M059J (cell line): ENCODE measurements at regions not wholly inside any gene's neighbourhood (a gene's known extent, or its start where the extent isn't known, plus 50 kb on each side); places are given as distances from the start of the nearest gene placed in this dataset.
"Not testable (repeated sequence)": the region's sequence is repeated elsewhere in the genome, so short reads cannot be mapped to it uniquely, and the experiment has no call there.

ENCODE experiments used
- DNase-seq: peaks from one replicate; pipeline ENCODE4 v3.0.0-alpha.2; 2012; ENCODE audit warnings: low read depth

GRCh38 chr3:31285833-31286486, 246.8 kb upstream of the STT3B start:
- no peak for DNase-seq

GRCh38 chr3:31288224-31288623, 244.5 kb upstream of the STT3B start:
- no peak for DNase-seq

GRCh38 chr3:31288641-31289100, 244.1 kb upstream of the STT3B start:
- DNase-seq: peak; percentile 84

GRCh38 chr3:31289584-31289983, 243.1 kb upstream of the STT3B start:
- DNase-seq: no peak

- no peak for DNase-seq
Measured at GRCh38 chr3:31290046-31290445, 242.7 kb upstream of the STT3B start.

- DNase-seq: no peak
Measured at GRCh38 chr3:31291818-31292217, 240.9 kb upstream of the STT3B start.

GRCh38 chr3:31294430-31295149, 238.1 kb upstream of the STT3B start:
- DNase-seq: peak; percentile 35

- DNase-seq: no peak
Measured at GRCh38 chr3:31295150-31295765, 237.5 kb upstream of the STT3B start.

GRCh38 chr3:31297726-31298298, 234.9 kb upstream of the STT3B start:
- DNase-seq: no peak

GRCh38 chr3:31300456-31301443, 232.0 kb upstream of the STT3B start:
- DNase-seq: no peak

GRCh38 chr3:31302343-31302742, 230.4 kb upstream of the STT3B start:
- no peak for DNase-seq

- DNase-seq: no peak
Measured at GRCh38 chr3:31305340-31305739, 227.4 kb upstream of the STT3B start.

GRCh38 chr3:31307131-31307785, 225.5 kb upstream of the STT3B start:
- no peak for DNase-seq

GRCh38 chr3:31311559-31311958, 221.2 kb upstream of the STT3B start:
- no peak for DNase-seq

GRCh38 chr3:31312400-31312799, 220.3 kb upstream of the STT3B start:
- no peak for DNase-seq

GRCh38 chr3:31314258-31314657, 218.5 kb upstream of the STT3B start:
- no peak for DNase-seq

GRCh38 chr3:31319332-31319731, 213.4 kb upstream of the STT3B start:
- no peak for DNase-seq

- DNase-seq: no peak
Measured at GRCh38 chr3:31321620-31322019, 211.1 kb upstream of the STT3B start.

- no peak for DNase-seq
Measured at GRCh38 chr3:31322460-31322859, 210.3 kb upstream of the STT3B start.

GRCh38 chr3:31327826-31328357, 204.8 kb upstream of the STT3B start:
- not testable (repeated sequence) for DNase-seq

- DNase-seq: no peak
Measured at GRCh38 chr3:31331278-31331677, 201.4 kb upstream of the STT3B start.
